Calu3 (cell line): ENCODE measurements at regions not wholly inside any gene's neighbourhood (a gene's known extent, or its start where the extent isn't known, plus 50 kb on each side); places are given as distances from the start of the nearest gene placed in this dataset.

Experiments used
- BruUV-seq: library from RNA; stranded (reverse); fragments of 400-500 nt; replicated peaks from 2 replicates; lab custom pipeline; 2021; lab: Mats Ljungman, UMichigan
- CTCF ChIA-PET: fragments of 300-600 bp; sonication (Branson Sonifier 250); formaldehyde crosslinking; loops from one replicate; lab custom pipeline; 2022; ENCODE audit warnings: antibody characterized with exemption; lab: Charles Lee
- DNase-seq: peaks from one replicate; pipeline ENCODE4 v3.0.0; 2022
- H3K27ac Mint-ChIP-seq: one replicate; pipeline ENCODE4 v1.8.0; 2022; ENCODE audit warnings: mixed read lengths; ENCODE audit not compliant: unreplicated experiment
- H3K27me3 Mint-ChIP-seq: one replicate; pipeline ENCODE4 v1.8.0; 2022; ENCODE audit warnings: mixed read lengths; ENCODE audit not compliant: unreplicated experiment
- H3K36me3 Mint-ChIP-seq: one replicate; pipeline ENCODE4 v1.8.0; 2022; ENCODE audit warnings: mild to moderate bottlenecking, moderate library complexity, mixed read lengths; ENCODE audit not compliant: insufficient read depth, unreplicated experiment
- H3K4me1 Mint-ChIP-seq: one replicate; pipeline ENCODE4 v1.8.0; 2022; ENCODE audit warnings: mild to moderate bottlenecking, low read depth, mixed read lengths; ENCODE audit not compliant: unreplicated experiment
- H3K4me3 Mint-ChIP-seq: one replicate; pipeline ENCODE4 v1.8.0; 2022; ENCODE audit warnings: mild to moderate bottlenecking, low read depth, moderate library complexity, mixed read lengths; ENCODE audit not compliant: unreplicated experiment
- H3K9me3 Mint-ChIP-seq: one replicate; pipeline ENCODE4 v1.8.0; 2022; ENCODE audit warnings: low read depth, mixed read lengths; ENCODE audit not compliant: unreplicated experiment
- intact Hi-C: fragments of 100-400 bp; cut with micrococcal nuclease; formaldehyde crosslinking; loops from one replicate; pipeline ENCODE4 v1.10.0; 2022; ENCODE audit not compliant: unreplicated experiment
- TF ChIP-seq, protein P1 (sequence below): fragments of 200-600 bp; IDR thresholded peaks from one replicate; pipeline ENCODE4 v1.8.0; 2022; ENCODE audit warnings: antibody characterized with exemption; ENCODE audit not compliant: unreplicated experiment

DNA sequence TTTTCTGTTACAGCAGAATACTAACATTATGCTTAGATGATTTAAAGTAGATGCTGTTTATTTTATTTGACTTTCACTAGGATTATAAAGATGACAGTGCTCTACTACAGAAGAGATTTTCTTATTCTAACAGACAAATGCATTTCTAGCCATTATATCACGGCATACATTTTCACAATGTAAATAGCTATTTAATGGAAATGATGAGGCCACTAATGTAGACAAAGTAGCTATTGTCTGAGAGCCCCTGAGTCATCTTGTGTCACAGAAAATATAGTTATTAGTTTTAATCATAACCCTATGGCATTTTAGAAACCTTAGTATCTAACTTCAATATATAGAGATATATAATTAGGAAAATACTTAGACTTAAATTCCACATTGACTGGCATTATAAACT, 158.0 kb upstream of the AHR start:
- H3K4me1 Mint-ChIP-seq: peaks cover 64% of the 10 kb centered on the region
- TF ChIP-seq, protein P1, sequence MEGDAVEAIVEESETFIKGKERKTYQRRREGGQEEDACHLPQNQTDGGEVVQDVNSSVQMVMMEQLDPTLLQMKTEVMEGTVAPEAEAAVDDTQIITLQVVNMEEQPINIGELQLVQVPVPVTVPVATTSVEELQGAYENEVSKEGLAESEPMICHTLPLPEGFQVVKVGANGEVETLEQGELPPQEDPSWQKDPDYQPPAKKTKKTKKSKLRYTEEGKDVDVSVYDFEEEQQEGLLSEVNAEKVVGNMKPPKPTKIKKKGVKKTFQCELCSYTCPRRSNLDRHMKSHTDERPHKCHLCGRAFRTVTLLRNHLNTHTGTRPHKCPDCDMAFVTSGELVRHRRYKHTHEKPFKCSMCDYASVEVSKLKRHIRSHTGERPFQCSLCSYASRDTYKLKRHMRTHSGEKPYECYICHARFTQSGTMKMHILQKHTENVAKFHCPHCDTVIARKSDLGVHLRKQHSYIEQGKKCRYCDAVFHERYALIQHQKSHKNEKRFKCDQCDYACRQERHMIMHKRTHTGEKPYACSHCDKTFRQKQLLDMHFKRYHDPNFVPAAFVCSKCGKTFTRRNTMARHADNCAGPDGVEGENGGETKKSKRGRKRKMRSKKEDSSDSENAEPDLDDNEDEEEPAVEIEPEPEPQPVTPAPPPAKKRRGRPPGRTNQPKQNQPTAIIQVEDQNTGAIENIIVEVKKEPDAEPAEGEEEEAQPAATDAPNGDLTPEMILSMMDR: no peak
- no TSS peak for BruUV-seq
- no peaks in the 10 kb centered on the region for H3K9me3 Mint-ChIP-seq
- intact Hi-C loops: no loop called here
- no peaks in the 10 kb centered on the region for H3K27me3 Mint-ChIP-seq
- no peak for DNase-seq
- CTCF ChIA-PET: interaction anchor here (0.7 to 1.9 kb wide), 9 partner anchors 9 to 533 kb away, joined by 3 to 17 read pairs (median 4); no protein-coding TSS in a partner anchor
- no peak overlapping the region for H3K4me3 Mint-ChIP-seq
- H3K27ac Mint-ChIP-seq: peak overlapping the region; percentile 100
- H3K36me3 Mint-ChIP-seq: peaks cover 29% of the 10 kb centered on the region

DNA sequence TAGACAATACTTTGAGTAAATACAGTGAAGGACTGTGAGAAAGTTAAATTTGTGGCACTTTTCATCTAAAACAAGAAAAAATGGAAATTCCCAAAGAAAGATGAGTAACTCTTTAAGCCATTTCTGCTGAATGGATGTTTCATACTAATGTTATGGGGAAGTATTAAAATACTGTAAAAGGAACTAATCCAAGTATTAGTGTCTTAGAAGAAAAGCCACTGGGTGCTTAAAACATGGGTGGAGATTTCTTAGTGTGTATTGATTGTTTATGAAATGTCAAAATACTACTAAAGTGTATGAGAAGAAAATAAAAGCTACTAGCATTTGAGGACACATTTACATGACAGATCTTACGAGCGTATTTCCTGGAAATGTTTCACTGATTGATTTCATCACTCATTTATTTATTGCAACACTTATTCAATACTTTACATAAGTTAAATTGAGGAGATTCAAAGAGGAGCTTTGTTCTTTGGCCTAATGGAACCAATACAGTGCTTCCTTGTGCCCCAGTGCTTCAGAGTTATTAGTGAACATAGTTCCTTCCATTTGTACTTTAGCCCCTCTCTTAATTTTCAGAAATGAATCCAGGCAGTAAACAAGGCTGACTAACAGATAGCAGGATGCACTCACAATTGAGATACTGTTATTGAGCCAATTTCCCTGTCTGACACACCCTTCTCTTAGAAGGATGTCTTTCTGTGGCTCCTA, 155.5 kb upstream of the AHR start:
- peaks cover 24% of the 10 kb centered on the region for H3K36me3 Mint-ChIP-seq
- H3K4me3 Mint-ChIP-seq: peak overlapping the region; percentile 36
- no peak for DNase-seq
- no TSS peak for BruUV-seq
- CTCF ChIA-PET: interaction anchor here (0.6 to 2.7 kb wide), 13 partner anchors 9 to 217 kb away, joined by 3 to 15 read pairs (median 4); partner anchors contain the start of gene AHR
- H3K9me3 Mint-ChIP-seq: no peaks in the 10 kb centered on the region
- H3K4me1 Mint-ChIP-seq: peaks cover 70% of the 10 kb centered on the region
- intact Hi-C loops: loop anchor here (2.0 kb wide), 1 partner anchor 64 kb away; no protein-coding TSS in a partner anchor
- H3K27me3 Mint-ChIP-seq: no peaks in the 10 kb centered on the region
- peak overlapping the region; percentile 100 for H3K27ac Mint-ChIP-seq
- TF ChIP-seq, protein P1: no peak

DNA sequence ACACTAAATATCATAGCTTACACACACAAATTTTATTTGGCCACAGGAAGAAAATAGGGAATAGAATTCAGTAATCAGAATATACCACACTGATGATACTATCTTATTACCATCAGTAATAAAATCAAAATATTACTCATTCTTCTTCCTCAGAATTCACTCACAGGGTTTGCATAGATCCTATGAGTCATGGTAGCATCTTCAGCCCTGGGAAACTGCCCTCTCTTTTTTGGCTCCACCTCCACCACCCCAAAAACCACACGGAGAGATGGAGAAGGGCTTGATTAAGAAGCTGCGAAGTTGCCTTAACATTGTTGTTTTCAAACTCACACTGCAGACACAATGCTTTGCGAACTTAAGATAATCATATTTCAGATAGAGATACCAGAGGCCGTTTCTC, 154.1 kb upstream of the AHR start:
- Mint-ChIP-seq H3K27me3 (no peaks in the 10 kb centered on the region), H3K36me3 (peaks cover 21% of the 10 kb centered on the region), H3K4me1 (peaks cover 66% of the 10 kb centered on the region), H3K9me3 (no peaks in the 10 kb centered on the region), H3K27ac (peak overlapping the region; percentile 100), H3K4me3 (peak overlapping the region; percentile 36)
- TF ChIP-seq, protein P1: no peak
- CTCF ChIA-PET: interaction anchor here (0.5 to 2.7 kb wide), 8 partner anchors 12 to 326 kb away, joined by 3 to 13 read pairs (median 6); partner anchors contain the start of gene AHR
- BruUV-seq: no TSS peak
- DNase-seq: no peak
- intact Hi-C loops: no loop called here

DNA sequence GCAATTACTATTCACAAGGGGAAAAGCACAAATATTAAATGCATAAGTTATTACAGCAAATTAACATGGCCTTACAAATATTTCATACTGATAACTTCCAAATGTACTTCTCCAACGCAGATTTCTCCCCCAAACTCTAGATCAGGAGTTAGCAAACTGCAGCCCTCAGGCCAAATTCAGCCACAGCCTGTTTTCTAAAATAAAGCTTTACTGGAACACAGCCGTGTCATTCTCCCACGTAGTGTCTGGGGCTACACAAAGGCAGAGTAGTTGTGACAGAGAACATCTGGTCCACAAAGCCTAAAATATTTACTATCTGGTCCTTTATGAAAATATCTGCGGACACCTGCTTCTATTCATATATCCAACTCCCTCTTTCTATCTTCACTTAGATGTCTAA, 151.8 kb upstream of the AHR start:
- TF ChIP-seq, protein P1: no peak
- no peaks in the 10 kb centered on the region for H3K27me3 Mint-ChIP-seq
- CTCF ChIA-PET: no interaction called here
- no peak overlapping the region for H3K4me3 Mint-ChIP-seq
- H3K9me3 Mint-ChIP-seq: no peaks in the 10 kb centered on the region
- H3K36me3 Mint-ChIP-seq: peaks cover 18% of the 10 kb centered on the region
- H3K4me1 Mint-ChIP-seq: peaks cover 76% of the 10 kb centered on the region
- intact Hi-C loops: no loop called here
- DNase-seq: no peak
- no peak overlapping the region for H3K27ac Mint-ChIP-seq
- no TSS peak for BruUV-seq
